Neural progenitor cell (in vitro differentiated cells): ENCODE measurements at regions not wholly inside any gene's neighbourhood (a gene's known extent, or its start where the extent isn't known, plus 50 kb on each side); places are given as distances from the start of the nearest gene placed in this dataset.

Experiments used
- CTCF ChIP-seq: fragments of 200-600 bp; sonication (generic); IDR thresholded peaks from 2 replicates; pipeline ENCODE4 v1.5.1; 2017; ENCODE audit warnings: antibody characterized with exemption, mild to moderate bottlenecking
- EZH2 ChIP-seq: fragments of 200-600 bp; sonication (generic); IDR thresholded peaks from 2 replicates; pipeline ENCODE4 v1.6.1; 2017; ENCODE audit warnings: antibody characterized with exemption, mild to moderate bottlenecking, moderate library complexity

- TF ChIP-seq CTCF (no peak), EZH2 (no peak)
Observed at GRCh38 chr2:842151-842803, 108.4 kb upstream of the SNTG2 start.
